GM23248 (cell line): ENCODE measurements at regions not wholly inside any gene's neighbourhood (a gene's known extent, or its start where the extent isn't known, plus 50 kb on each side); places are given as distances from the start of the nearest gene placed in this dataset.

Experiments used
- EZH2 ChIP-seq: fragments of 200-600 bp; sonication (generic); IDR thresholded peaks from 2 replicates; pipeline ENCODE4 v1.6.1; 2018; ENCODE audit warnings: antibody characterized with exemption, mild to moderate bottlenecking; ENCODE audit not compliant: insufficient read depth, poor library complexity, severe bottlenecking
- EZH2phosphoT487 ChIP-seq: fragments of 200-600 bp; sonication (generic); IDR thresholded peaks from 2 replicates; pipeline ENCODE4 v1.6.1; 2018; ENCODE audit warnings: antibody characterized with exemption, moderate library complexity, mild to moderate bottlenecking, low read depth; ENCODE audit not compliant: insufficient read depth

GRCh38 chr14:49451938-49452337 is 134.2 kb downstream of the RPS29 start:
- TF ChIP-seq EZH2 = no peak
- TF ChIP-seq EZH2phosphoT487 = no peak
